HepG2 (cell line): ENCODE measurements at regions not wholly inside any gene's neighbourhood (a gene's known extent, or its start where the extent isn't known, plus 50 kb on each side); places are given as distances from the start of the nearest gene placed in this dataset.

ENCODE experiments used
- ATAC-seq: fragments of 200-7000 bp; cut with Tn5 transposase; 3 replicates; pipeline ENCODE4 v1.9.1; 2020; ENCODE audit warnings: mild to moderate bottlenecking, moderate library complexity
- BruUV-seq: library from RNA; stranded (reverse); fragments of 400-500 nt; replicated peaks from 2 replicates; lab custom pipeline; 2021; lab: Mats Ljungman, UMichigan
- CTCF ChIA-PET: fragments of 300-600 bp; formaldehyde crosslinking; extraction: SDS; loops from one replicate; lab custom pipeline; 2021; ENCODE audit warnings: low total read pairs, inconsistent platforms, low intra/inter-chr PET ratio; lab: Yijun Ruan, JAX
- POLR2A ChIA-PET: fragments of 350-600 bp; sonication (Branson Sonifier 250); formaldehyde crosslinking; loops from one replicate; lab custom pipeline; 2020; ENCODE audit warnings: antibody characterized with exemption, inconsistent platforms; lab: Yijun Ruan, JAX
- DNase-seq: peaks from one replicate; pipeline ENCODE4 v3.0.0-alpha.2; 2015; ENCODE audit warnings: low spot score
- FAIRE-seq: peaks from 3 replicates; lab custom pipeline; 2011; peaks lifted over from hg19 to GRCh38; lab: Jason Lieb, UNC
- H2AFZ ChIP-seq: one replicate; pipeline ENCODE4 v1.6.1; 2011; ENCODE audit warnings: low read length, inconsistent platforms
- H3K27ac ChIP-seq: fragments of 300-600 bp; 3 replicates; pipeline ENCODE4 v1.8.0; 2011; ENCODE audit warnings: mixed run types, mild to moderate bottlenecking, mixed read lengths, low read length, inconsistent platforms; ENCODE audit not compliant: insufficient read depth; ENCODE audit errors: extremely low read length
- H3K27me3 ChIP-seq, 2 experiments: fragments of 200-600 bp in 1 of 2; 2 replicates in 1 of 2; 3 replicates in 1 of 2; pipeline versions ENCODE4 v1.6.0 to v1.8.0; 2011; ENCODE audit warnings: low read length in 2 of 2, mild to moderate bottlenecking in 2 of 2, moderate library complexity in 2 of 2, inconsistent platforms in 1 of 2; ENCODE audit not compliant: insufficient read depth in 2 of 2, control insufficient read depth in 1 of 2
- H3K36me3 ChIP-seq, 2 experiments: fragments of 200-600 bp in 1 of 2; replicated peaks in 1 of 2; 2 replicates in 1 of 2; 3 replicates in 1 of 2; pipeline versions ENCODE4 v1.5.1 to v1.8.0; 2011; ENCODE audit warnings: low read length in 2 of 2, inconsistent platforms in 1 of 2; ENCODE audit not compliant: insufficient read depth in 2 of 2, control insufficient read depth in 1 of 2
- H3K4me1 ChIP-seq: 2 replicates; pipeline ENCODE4 v1.5.1; 2012; ENCODE audit warnings: low read length, inconsistent platforms; ENCODE audit not compliant: insufficient read depth
- H3K4me2 ChIP-seq: 2 replicates; pipeline ENCODE4 v1.6.0; 2011; ENCODE audit warnings: low read depth, low read length, inconsistent platforms
- H3K4me3 ChIP-seq, 3 experiments: fragments of 200-600 bp in 1 of 3; sonication (generic), shearing (Covaris generic) in 1 of 3; replicated peaks in 1 of 3; 2 replicates each; pipeline ENCODE4 v1.5.1; 2011 to 2016; ENCODE audit warnings: low read length in 3 of 3, inconsistent platforms in 2 of 3, low read depth in 2 of 3, mild to moderate bottlenecking in 2 of 3, control low read depth in 1 of 3, mixed read lengths in 1 of 3; ENCODE audit not compliant: insufficient read depth in 1 of 3
- H3K79me2 ChIP-seq: one replicate; pipeline ENCODE4 v1.6.1; 2011; ENCODE audit warnings: low read length, inconsistent platforms; ENCODE audit not compliant: insufficient read depth
- H3K9ac ChIP-seq: 2 replicates; pipeline ENCODE4 v1.6.0; 2011; ENCODE audit warnings: mild to moderate bottlenecking, low read depth, low read length, inconsistent platforms; ENCODE audit not compliant: insufficient read depth
- H3K9me3 ChIP-seq: 2 replicates; pipeline ENCODE4 v1.5.1; 2012; ENCODE audit warnings: mild to moderate bottlenecking, low read length
- H4K20me1 ChIP-seq: 2 replicates; pipeline ENCODE4 v1.6.0; 2011; ENCODE audit warnings: inconsistent platforms, mild to moderate bottlenecking, low read length, moderate library complexity; ENCODE audit not compliant: insufficient read depth
- ARHGAP35 ChIP-seq: sonication (generic); formaldehyde crosslinking; IDR thresholded peaks from 2 replicates; pipeline ENCODE4 v1.9.0; 2022; ENCODE audit warnings: mild to moderate bottlenecking, inconsistent platforms, moderate library complexity, missing genetic modification reagents, borderline replicate concordance
- BCL6 ChIP-seq: IDR thresholded peaks from 2 replicates; pipeline ENCODE4 v1.6.1; 2016; ENCODE audit warnings: missing genetic modification reagents, missing compliant biosample characterization
- EED ChIP-seq: sonication (generic); formaldehyde crosslinking; IDR thresholded peaks from 2 replicates; pipeline ENCODE4 v1.5.0; 2020; ENCODE audit warnings: mild to moderate bottlenecking, missing genetic modification reagents
- NCOA5 ChIP-seq: sonication (generic); formaldehyde crosslinking; IDR thresholded peaks from 2 replicates; pipeline ENCODE4 v1.4.0; 2020; ENCODE audit warnings: missing genetic modification reagents
- PRPF4 ChIP-seq: fragments of 200-400 bp; formaldehyde crosslinking; IDR thresholded peaks from 2 replicates; pipeline ENCODE4 v1.6.1; 2016; ENCODE audit warnings: low read length, low read depth; ENCODE audit not compliant: poor library complexity, severe bottlenecking
- SOX6 ChIP-seq, 2 experiments: fragments of 450-650 bp in 1 of 2; sonication (generic) in 1 of 2; formaldehyde crosslinking in 1 of 2; IDR thresholded peaks; 2 replicates each; pipeline versions ENCODE4 v1.4.0 to v1.6.1; 2017 to 2020; ENCODE audit warnings: antibody characterized with exemption in 1 of 2, mild to moderate bottlenecking in 1 of 2, missing genetic modification reagents in 1 of 2
- TRIM24 ChIP-seq: sonication (generic); formaldehyde crosslinking; IDR thresholded peaks from 2 replicates; pipeline ENCODE4 v1.8.0; 2022; ENCODE audit warnings: mild to moderate bottlenecking, missing genetic modification reagents
- ZFP41 ChIP-seq: sonication (generic); formaldehyde crosslinking; IDR thresholded peaks from 2 replicates; pipeline ENCODE4 v1.4.0; 2020; ENCODE audit warnings: mild to moderate bottlenecking, missing genetic modification reagents, borderline replicate concordance
- WGBS: methylation state at CpG from one replicate; pipeline ENCODE4 v1.1.6; 2017; ENCODE audit warnings: low lambda C conversion rate; 5-methylcytosine and 5-hydroxymethylcytosine counted together
- in situ Hi-C: cut with HindIII; loops from 2 replicates; pipeline ENCODE4 v1.10.0; 2017; ENCODE audit warnings: low pct_unique_long_range_greater_than_20kb; ENCODE audit not compliant: extremely low pct_ligation_motif_present
- intact Hi-C: fragments of 100-400 bp; cut with micrococcal nuclease; formaldehyde crosslinking; loops from one replicate; pipeline ENCODE4 v1.10.0; 2022; ENCODE audit not compliant: unreplicated experiment
- TF ChIP-seq, protein P1 (sequence below): sonication (generic); formaldehyde crosslinking; IDR thresholded peaks from 2 replicates; pipeline ENCODE4 v1.5.0; 2020; ENCODE audit warnings: missing genetic modification reagents

- no peak for TF ChIP-seq ZFP41 (CRISPR knock-in tag)
- TF ChIP-seq, protein P1, sequence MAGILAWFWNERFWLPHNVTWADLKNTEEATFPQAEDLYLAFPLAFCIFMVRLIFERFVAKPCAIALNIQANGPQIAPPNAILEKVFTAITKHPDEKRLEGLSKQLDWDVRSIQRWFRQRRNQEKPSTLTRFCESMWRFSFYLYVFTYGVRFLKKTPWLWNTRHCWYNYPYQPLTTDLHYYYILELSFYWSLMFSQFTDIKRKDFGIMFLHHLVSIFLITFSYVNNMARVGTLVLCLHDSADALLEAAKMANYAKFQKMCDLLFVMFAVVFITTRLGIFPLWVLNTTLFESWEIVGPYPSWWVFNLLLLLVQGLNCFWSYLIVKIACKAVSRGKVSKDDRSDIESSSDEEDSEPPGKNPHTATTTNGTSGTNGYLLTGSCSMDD (CRISPR knock-in tag) = no peak
- TF ChIP-seq EED (CRISPR knock-in tag) = no peak
- no peak for TF ChIP-seq PRPF4
- TF ChIP-seq NCOA5 (CRISPR knock-in tag) = no peak
- TF ChIP-seq ARHGAP35 (CRISPR knock-in tag) = no peak
- TF ChIP-seq, all 625 proteins: peak for 0
Measured at GRCh38 chr6:167226383-167226685, 64.8 kb upstream of the UNC93A start (continued).

- in situ Hi-C loops = no loop called here
- TF ChIP-seq BCL6 (CRISPR knock-in tag) (no peak), TRIM24 (CRISPR knock-in tag) (no peak), SOX6 (IDR thresholded peaks at IDR 0.05) (no peak), SOX6 (CRISPR knock-in tag; IDR thresholded peaks at IDR 0.05) (no peak)
- H3K79me2 ChIP-seq = no peaks in the 10 kb centered on the region
- H3K27me3 ChIP-seq = no peaks in the 10 kb centered on the region
- H3K4me1 ChIP-seq = peaks cover 45% of the 10 kb centered on the region
- ATAC-seq = no peak
- H3K4me3 ChIP-seq = no peak overlapping the region
- no peaks in the 10 kb centered on the region for H3K9me3 ChIP-seq
- H3K27ac ChIP-seq = no peak overlapping the region
- DNase-seq = no peak
- no peak overlapping the region for H3K9ac ChIP-seq
- no peak for FAIRE-seq
- ChIA-PET CTCF (no interaction called here), POLR2A (no interaction called here)
- H4K20me1 ChIP-seq = no peaks in the 10 kb centered on the region
- intact Hi-C loops = no loop called here
- WGBS = 87% methylated on average over 9 of the region's 9 CpGs
- H3K36me3 ChIP-seq = no peaks in the 10 kb centered on the region
- H2AFZ ChIP-seq = no peak overlapping the region
- no peak overlapping the region for H3K4me2 ChIP-seq
- BruUV-seq = no TSS peak
Measured at GRCh38 chr6:167226791-167227190, 64.3 kb upstream of the UNC93A start.
